ENCODE measurements at regions not wholly inside any gene's neighbourhood (a gene's known extent, or its start where the extent isn't known, plus 50 kb on each side); places are given as distances from the start of the nearest gene placed in this dataset.

- Histone ChIP-seq H3K36me3 (ENCODE audit: insufficient read depth, low read length) (no peaks in the 10 kb centered on the region), H3K9ac (ENCODE audit: insufficient read length) (no peak overlapping the region), H3K4me3 (no peak overlapping the region), H3K27ac (no peak overlapping the region), H3K9me3 (ENCODE audit: low read depth, low read length) (no peaks in the 10 kb centered on the region)
- no peak for TF ChIP-seq EZH2 (IDR thresholded peaks at IDR 0.05)
- TF ChIP-seq POLR2AphosphoS5 (IDR thresholded peaks at IDR 0.05; ENCODE audit: borderline replicate concordance, low read depth, low read length), result no peak
- TF ChIP-seq FOXP2 (optimal IDR thresholded peaks at IDR 0.05; ENCODE audit: control extremely low read depth, extremely low read length, insufficient read depth), result no peak
- no peak for DNase-seq (ENCODE audit: low read depth, low spot score)
Observed at GRCh38 chr10:28975891-28976531, 298.7 kb downstream of the BAMBI start.

DNA sequence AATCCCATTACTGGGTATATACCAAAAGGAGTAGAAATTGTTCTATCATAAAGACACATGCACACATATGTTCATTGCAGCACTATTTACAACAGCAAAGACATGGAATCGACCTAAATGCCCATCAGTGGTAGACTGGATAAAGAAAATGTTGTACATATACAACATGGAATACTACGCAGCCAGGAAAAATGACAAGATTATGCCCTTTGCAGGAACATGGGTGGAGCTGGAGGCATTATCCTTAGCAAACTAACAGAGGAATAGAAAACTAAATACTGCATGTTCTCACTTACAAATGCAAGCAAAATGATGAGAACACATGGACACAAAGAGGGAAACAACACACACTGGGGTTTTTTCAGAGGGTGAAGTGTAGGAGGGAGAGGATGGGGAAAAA, 300.2 kb downstream of the BAMBI start:
- H3K27ac ChIP-seq, result no peak overlapping the region
- no peak for DNase-seq (ENCODE audit: low read depth, low spot score)
- H3K4me3 ChIP-seq, result no peak overlapping the region
- H3K36me3 ChIP-seq (ENCODE audit: insufficient read depth, low read length), result no peaks in the 10 kb centered on the region
- no peak for TF ChIP-seq FOXP2 (optimal IDR thresholded peaks at IDR 0.05; ENCODE audit: control extremely low read depth, extremely low read length, insufficient read depth)
- no peak for TF ChIP-seq POLR2AphosphoS5 (IDR thresholded peaks at IDR 0.05; ENCODE audit: borderline replicate concordance, low read depth, low read length)
- TF ChIP-seq EZH2 (IDR thresholded peaks at IDR 0.05), result no peak
- H3K9me3 ChIP-seq (ENCODE audit: low read depth, low read length), result no peaks in the 10 kb centered on the region
- no peak overlapping the region for H3K9ac ChIP-seq (ENCODE audit: insufficient read length)

GRCh38 chr10:28980264-28980663, 302.9 kb downstream of the BAMBI start:
- no peak overlapping the region for H3K9ac ChIP-seq (ENCODE audit: insufficient read length)
- TF ChIP-seq EZH2 (IDR thresholded peaks at IDR 0.05), result no peak
- TF ChIP-seq POLR2AphosphoS5 (IDR thresholded peaks at IDR 0.05; ENCODE audit: borderline replicate concordance, low read depth, low read length), result no peak
- no peak for TF ChIP-seq FOXP2 (optimal IDR thresholded peaks at IDR 0.05; ENCODE audit: control extremely low read depth, extremely low read length, insufficient read depth)
- H3K27ac ChIP-seq, result no peak overlapping the region

DNA sequence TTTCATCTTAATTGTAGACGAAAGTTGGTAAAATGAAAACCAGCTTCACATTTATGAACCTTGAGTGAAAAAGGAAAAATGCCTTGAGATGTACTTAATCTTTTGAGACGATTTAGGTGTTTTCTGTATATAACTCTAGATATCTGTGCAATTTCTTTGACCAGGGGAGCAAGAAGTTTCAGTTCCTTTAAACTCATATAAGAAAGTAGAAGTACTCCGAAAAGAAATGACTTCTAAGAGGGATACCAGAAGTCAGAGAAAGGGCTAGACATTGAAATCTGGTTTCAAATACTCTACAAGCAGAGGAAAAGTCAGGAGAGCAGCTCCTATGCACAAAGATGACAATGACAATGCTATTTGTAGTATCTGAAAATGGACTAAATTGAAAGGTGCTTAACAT, 303.7 kb downstream of the BAMBI start:
- Histone ChIP-seq H3K27ac (no peak overlapping the region), H3K4me3 (no peak overlapping the region), H3K9ac (ENCODE audit: insufficient read length) (no peak overlapping the region), H3K9me3 (ENCODE audit: low read depth, low read length) (no peaks in the 10 kb centered on the region), H3K36me3 (ENCODE audit: insufficient read depth, low read length) (no peaks in the 10 kb centered on the region)
- TF ChIP-seq POLR2AphosphoS5 (IDR thresholded peaks at IDR 0.05; ENCODE audit: borderline replicate concordance, low read depth, low read length) (no peak), FOXP2 (optimal IDR thresholded peaks at IDR 0.05; ENCODE audit: control extremely low read depth, extremely low read length, insufficient read depth) (no peak), EZH2 (IDR thresholded peaks at IDR 0.05) (no peak)
- DNase-seq (ENCODE audit: low read depth, low spot score), result no peak

More at GRCh38 chr10:28980264-28980663, 302.9 kb downstream of the BAMBI start:
- Histone ChIP-seq H3K4me3 (no peak overlapping the region), H3K9me3 (ENCODE audit: low read depth, low read length) (no peaks in the 10 kb centered on the region), H3K36me3 (ENCODE audit: insufficient read depth, low read length) (no peaks in the 10 kb centered on the region)
- DNase-seq (ENCODE audit: low read depth, low spot score), result no peak

DNA sequence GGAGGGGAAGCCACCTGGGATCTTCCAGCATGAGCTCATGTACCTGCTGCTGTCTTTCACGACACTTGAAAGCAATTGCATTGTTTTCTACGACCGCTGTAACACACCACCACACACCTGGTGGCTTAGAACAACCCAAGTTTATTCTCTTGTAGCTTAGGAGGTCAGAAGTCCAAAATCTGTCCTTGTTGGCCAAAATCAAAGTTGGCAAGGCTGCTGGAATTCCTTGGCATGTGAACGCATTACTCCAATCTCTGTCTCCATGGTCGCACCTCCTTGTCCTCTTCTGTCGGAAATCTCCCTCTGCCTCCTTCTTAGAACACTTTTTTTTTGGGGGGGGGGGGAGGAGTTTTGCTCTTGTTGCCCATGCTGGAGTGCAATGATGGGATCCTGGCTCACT, 305.7 kb downstream of the BAMBI start:
- Histone ChIP-seq H3K4me3 (no peak overlapping the region), H3K27ac (no peak overlapping the region), H3K9ac (ENCODE audit: insufficient read length) (no peak overlapping the region), H3K36me3 (ENCODE audit: insufficient read depth, low read length) (no peaks in the 10 kb centered on the region), H3K9me3 (ENCODE audit: low read depth, low read length) (no peaks in the 10 kb centered on the region)
- TF ChIP-seq FOXP2 (optimal IDR thresholded peaks at IDR 0.05; ENCODE audit: control extremely low read depth, extremely low read length, insufficient read depth), result no peak
- no peak for TF ChIP-seq POLR2AphosphoS5 (IDR thresholded peaks at IDR 0.05; ENCODE audit: borderline replicate concordance, low read depth, low read length)
- no peak for TF ChIP-seq EZH2 (IDR thresholded peaks at IDR 0.05)
- no peak for DNase-seq (ENCODE audit: low read depth, low spot score)

- no peak overlapping the region for H3K4me3 ChIP-seq
- no peak overlapping the region for H3K27ac ChIP-seq
- no peak for TF ChIP-seq POLR2AphosphoS5 (IDR thresholded peaks at IDR 0.05; ENCODE audit: borderline replicate concordance, low read depth, low read length)
- TF ChIP-seq EZH2 (IDR thresholded peaks at IDR 0.05), result no peak
- TF ChIP-seq FOXP2 (optimal IDR thresholded peaks at IDR 0.05; ENCODE audit: control extremely low read depth, extremely low read length, insufficient read depth), result no peak
- H3K9me3 ChIP-seq (ENCODE audit: low read depth, low read length), result no peaks in the 10 kb centered on the region
- H3K36me3 ChIP-seq (ENCODE audit: insufficient read depth, low read length), result no peaks in the 10 kb centered on the region
- no peak overlapping the region for H3K9ac ChIP-seq (ENCODE audit: insufficient read length)
- no peak for DNase-seq (ENCODE audit: low read depth, low spot score)
Observed at GRCh38 chr10:28983799-28984198, 305.1 kb upstream of the LYZL1 start.

DNA sequence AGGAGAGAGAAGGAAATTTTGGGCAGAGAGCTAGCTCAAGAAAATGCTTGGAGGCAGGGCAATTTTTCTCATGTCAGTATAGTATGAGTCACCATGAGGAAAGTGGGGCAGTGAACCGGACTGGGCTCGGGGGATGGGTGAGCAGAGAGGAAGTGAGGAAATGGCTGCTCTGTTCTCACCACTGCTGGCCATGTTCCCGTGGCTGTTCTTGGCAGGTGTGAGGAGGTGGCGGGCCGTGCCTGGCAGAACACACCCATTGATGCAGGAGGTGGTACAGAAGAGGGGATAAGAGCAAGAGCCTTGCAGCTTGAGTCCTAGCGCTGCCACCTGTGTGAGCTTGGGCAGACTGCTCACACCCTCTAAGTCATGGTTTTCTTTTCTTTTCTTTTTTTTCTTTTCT, 304.4 kb upstream of the LYZL1 start:
- TF ChIP-seq POLR2AphosphoS5 (IDR thresholded peaks at IDR 0.05; ENCODE audit: borderline replicate concordance, low read depth, low read length) (no peak), EZH2 (IDR thresholded peaks at IDR 0.05) (no peak), FOXP2 (optimal IDR thresholded peaks at IDR 0.05; ENCODE audit: control extremely low read depth, extremely low read length, insufficient read depth) (no peak)
- Histone ChIP-seq H3K9ac (ENCODE audit: insufficient read length) (no peak overlapping the region), H3K4me3 (no peak overlapping the region), H3K36me3 (ENCODE audit: insufficient read depth, low read length) (no peaks in the 10 kb centered on the region), H3K9me3 (ENCODE audit: low read depth, low read length) (no peaks in the 10 kb centered on the region), H3K27ac (no peak overlapping the region)
- DNase-seq (ENCODE audit: low read depth, low spot score), result no peak

GRCh38 chr10:28985137-28985885, 303.6 kb upstream of the LYZL1 start:
- no peak overlapping the region for H3K9ac ChIP-seq (ENCODE audit: insufficient read length)
- H3K27ac ChIP-seq, result no peak overlapping the region
- no peak overlapping the region for H3K4me3 ChIP-seq
- no peak for DNase-seq (ENCODE audit: low read depth, low spot score)
- no peaks in the 10 kb centered on the region for H3K36me3 ChIP-seq (ENCODE audit: insufficient read depth, low read length)
- no peak for TF ChIP-seq POLR2AphosphoS5 (IDR thresholded peaks at IDR 0.05; ENCODE audit: borderline replicate concordance, low read depth, low read length)
- no peak for TF ChIP-seq FOXP2 (optimal IDR thresholded peaks at IDR 0.05; ENCODE audit: control extremely low read depth, extremely low read length, insufficient read depth)
- TF ChIP-seq EZH2 (IDR thresholded peaks at IDR 0.05), result no peak
- no peaks in the 10 kb centered on the region for H3K9me3 ChIP-seq (ENCODE audit: low read depth, low read length)
